ENCODE measurements at regions not wholly inside any gene's neighbourhood (a gene's known extent, or its start where the extent isn't known, plus 50 kb on each side); places are given as distances from the start of the nearest gene placed in this dataset.

GRCh38 chr2:145305889-145306288 is 786.0 kb upstream of the ZEB2 start:
- no peak overlapping the region for H3K27ac ChIP-seq (ENCODE audit: low read depth)
- ATAC-seq (no peak), DNase-seq (ENCODE audit: low spot score) (no peak)
- no peaks in the 10 kb centered on the region for H3K9me2 ChIP-seq (ENCODE audit: insufficient read depth)
- no peaks in the 10 kb centered on the region for H3K4me1 ChIP-seq (ENCODE audit: insufficient read depth)
- no peaks in the 10 kb centered on the region for H3K79me2 ChIP-seq (replicated peaks; ENCODE audit: insufficient read depth)
- no peaks in the 10 kb centered on the region for H3F3A ChIP-seq (replicated peaks; ENCODE audit: low read depth)
- Mint-ChIP-seq H3K27me3 (ENCODE audit: insufficient read depth, low read depth, poor library complexity) (no peaks in the 10 kb centered on the region), H3K9me3 (no peaks in the 10 kb centered on the region; the same call in 2 of the 3 replicates), H3K36me3 (ENCODE audit: low read depth) (no peaks in the 10 kb centered on the region), H3K4me1 (peaks cover 12% of the 10 kb centered on the region), H3K4me3 (no peak overlapping the region), H3K27ac (no peak overlapping the region)
- H3K4me3 ChIP-seq: no peak overlapping the region
- H4K20me1 ChIP-seq (replicated peaks; ENCODE audit: insufficient read depth): no peaks in the 10 kb centered on the region
- H3K4me2 ChIP-seq: no peak overlapping the region
- no peaks in the 10 kb centered on the region for H3K27me3 ChIP-seq (ENCODE audit: insufficient read depth)
- H3K36me3 ChIP-seq (ENCODE audit: insufficient read depth): 0 out of 2 replicates have a peak, but pooled peaks cover 4% of the 10 kb centered on the region
- no peak for TF ChIP-seq ZNF114 (CRISPR knock-in tag; IDR thresholded peaks at IDR 0.05)
- no peak for TF ChIP-seq ETS1 (IDR thresholded peaks at IDR 0.05)
- no peak for TF ChIP-seq JUNB (IDR thresholded peaks at IDR 0.05; ENCODE audit: unreplicated experiment)
- TF ChIP-seq REST (IDR thresholded peaks at IDR 0.05; ENCODE audit: unreplicated experiment): no peak
- peak overlapping the region; percentile 57; the same call in 1 of the 2 replicates for H2AFZ ChIP-seq

GRCh38 chr2:145304501-145304900 is 784.6 kb upstream of the ZEB2 start:
- Mint-ChIP-seq H3K4me1 (peaks cover 12% of the 10 kb centered on the region), H3K4me3 (no peak overlapping the region), H3K36me3 (ENCODE audit: low read depth) (no peaks in the 10 kb centered on the region), H3K27me3 (ENCODE audit: insufficient read depth, low read depth, poor library complexity) (no peaks in the 10 kb centered on the region), H3K27ac (no peak overlapping the region; the same call in 1 of the 2 replicates), H3K9me3 (no peaks in the 10 kb centered on the region; the same call in 2 of the 3 replicates)
- no peaks in the 10 kb centered on the region for H3F3A ChIP-seq (replicated peaks; ENCODE audit: low read depth)
- H3K27me3 ChIP-seq (ENCODE audit: insufficient read depth): no peaks in the 10 kb centered on the region
- H4K20me1 ChIP-seq (replicated peaks; ENCODE audit: insufficient read depth): no peaks in the 10 kb centered on the region
- TF ChIP-seq NANOG (IDR thresholded peaks at IDR 0.05; ENCODE audit: borderline replicate concordance): no peak
- TF ChIP-seq ZNF331 (CRISPR knock-in tag; IDR thresholded peaks at IDR 0.05; ENCODE audit: low read depth): no peak
- TF ChIP-seq ETS1 (IDR thresholded peaks at IDR 0.05): no peak
- no peak for TF ChIP-seq REST (IDR thresholded peaks at IDR 0.05; ENCODE audit: unreplicated experiment)
- TF ChIP-seq ZNF114 (CRISPR knock-in tag; IDR thresholded peaks at IDR 0.05): no peak
- TF ChIP-seq EZH2phosphoT487 (IDR thresholded peaks at IDR 0.05; ENCODE audit: unreplicated experiment): no peak
- TF ChIP-seq EZH2 (IDR thresholded peaks at IDR 0.05; ENCODE audit: low read depth, unreplicated experiment): no peak
- TF ChIP-seq JUNB (IDR thresholded peaks at IDR 0.05; ENCODE audit: unreplicated experiment): no peak
- H3K36me3 ChIP-seq (ENCODE audit: insufficient read depth): 0 out of 2 replicates have a peak, but pooled peaks cover 4% of the 10 kb centered on the region
- H3K4me1 ChIP-seq (ENCODE audit: insufficient read depth): no peaks in the 10 kb centered on the region
- H3K4me3 ChIP-seq: no peak overlapping the region
- no peaks in the 10 kb centered on the region for H3K9me2 ChIP-seq (ENCODE audit: insufficient read depth)
- H3K4me2 ChIP-seq: no peak overlapping the region
- H3K79me2 ChIP-seq (replicated peaks; ENCODE audit: insufficient read depth): no peaks in the 10 kb centered on the region
- no peak overlapping the region for H3K27ac ChIP-seq (ENCODE audit: low read depth)
- ATAC-seq: no peak
- no peak overlapping the region for H2AFZ ChIP-seq
- no peak for DNase-seq (ENCODE audit: low spot score)

Data from GM23338 (cell line).